GM19351 (cell line): ENCODE measurements at regions not wholly inside any gene's neighbourhood (a gene's known extent, or its start where the extent isn't known, plus 50 kb on each side); places are given as distances from the start of the nearest gene placed in this dataset.

ENCODE experiments used
- ATAC-seq: cut with Tn5 transposase; IDR thresholded peaks from one replicate; pipeline ENCODE4 v1.9.1; 2021; ENCODE audit warnings: mild to moderate bottlenecking, moderate library complexity; ENCODE audit not compliant: unreplicated experiment

DNA sequence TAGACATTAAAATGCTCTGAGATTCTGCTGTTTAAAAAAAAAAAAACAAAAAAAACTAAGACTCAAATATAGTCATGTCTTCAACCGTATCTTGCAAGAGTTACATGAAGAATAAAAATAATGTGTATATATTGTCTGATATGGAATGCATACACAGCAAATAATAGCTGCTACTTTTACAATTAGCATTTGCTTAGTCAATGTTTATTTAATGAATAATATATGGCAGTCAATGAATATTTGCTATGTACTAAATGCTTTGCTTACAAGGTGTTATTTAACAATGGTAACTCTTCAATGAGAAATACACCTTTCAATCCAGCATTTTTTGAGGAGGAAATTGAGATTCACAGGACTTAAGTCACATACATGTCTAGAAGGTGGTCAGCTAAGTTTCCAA is 718.8 kb upstream of the SOX9 start:
- ATAC-seq, result no peak

DNA sequence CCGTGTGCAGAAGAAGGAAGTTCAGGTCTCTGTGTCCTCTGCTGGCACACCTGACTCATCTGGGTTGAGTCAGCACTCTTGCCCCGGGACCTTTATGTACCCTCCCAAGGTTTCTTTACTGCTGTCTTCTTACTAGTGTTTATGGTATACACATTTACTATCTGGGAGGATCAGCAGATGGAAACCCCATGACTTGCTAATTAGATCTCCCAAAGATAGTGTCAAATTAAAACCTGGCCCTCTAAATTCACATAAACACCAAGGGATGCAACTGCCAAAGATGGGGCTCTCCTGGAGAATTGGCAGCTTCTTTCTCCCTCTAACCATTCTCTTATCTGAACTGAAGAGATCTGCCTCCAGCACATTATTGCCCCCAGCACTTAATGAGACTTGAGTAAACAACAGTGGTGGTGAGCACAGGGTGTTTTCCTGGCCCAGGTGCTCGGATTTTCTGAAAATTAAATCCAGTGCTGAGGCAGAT is 718.1 kb upstream of the SOX9 start:
- ATAC-seq, result no peak

DNA sequence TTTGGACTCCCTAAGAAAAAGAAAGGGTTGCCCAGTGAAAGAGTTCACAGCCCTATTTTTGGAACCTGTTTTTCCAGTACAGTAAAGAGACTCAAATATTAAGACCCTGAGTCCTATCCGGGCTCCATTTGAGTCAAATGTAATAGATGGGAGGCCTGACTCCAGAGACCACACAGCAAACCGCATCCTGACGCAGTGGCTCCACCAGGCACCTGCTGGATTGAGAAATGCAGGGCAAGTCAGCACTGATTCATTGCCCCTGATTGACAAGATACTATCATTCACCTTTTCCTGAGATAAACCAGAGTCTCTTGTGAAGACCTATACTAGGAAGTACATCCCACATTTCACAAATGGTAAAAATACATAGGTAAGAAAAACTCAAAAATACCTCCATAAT is 715.7 kb upstream of the SOX9 start:
- ATAC-seq, result no peak

DNA sequence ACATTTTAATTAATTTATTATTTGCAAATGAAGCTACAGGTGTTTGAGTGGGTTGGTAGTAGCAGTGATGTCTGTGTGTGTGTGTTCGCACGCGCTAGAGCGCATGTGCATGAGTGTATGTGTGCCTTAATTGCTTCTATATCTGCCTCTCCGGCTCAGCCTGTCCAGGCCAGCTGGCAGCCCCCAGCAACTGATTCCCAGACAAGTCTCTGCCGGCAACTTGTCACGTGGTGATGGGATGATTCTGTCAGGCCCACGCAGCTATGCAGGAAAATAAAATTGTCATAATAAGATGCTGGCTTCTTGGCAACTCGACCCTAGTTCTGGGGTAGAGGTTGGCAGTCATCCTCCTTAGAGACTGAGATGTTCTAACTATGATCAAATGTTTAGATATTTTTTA is 712.8 kb upstream of the SOX9 start:
- no peak for ATAC-seq

DNA sequence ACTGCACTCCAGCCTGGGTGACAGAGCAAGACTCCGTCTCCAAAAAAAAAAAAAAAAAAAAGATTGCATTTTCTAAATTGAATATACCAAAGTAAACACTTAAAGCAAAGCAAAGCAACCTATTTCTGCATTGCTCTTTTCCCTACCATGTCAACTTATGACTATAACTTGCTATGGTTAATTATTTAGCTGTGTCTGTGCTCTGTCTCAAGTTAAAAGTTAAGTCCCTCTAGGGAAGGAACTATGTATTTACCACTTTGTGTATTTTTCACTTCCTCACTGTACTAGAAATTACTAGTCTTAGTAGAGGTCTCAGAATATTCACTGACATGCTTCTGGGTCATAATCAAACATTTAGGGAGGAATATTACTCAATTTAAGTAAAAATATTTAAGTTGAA is 711.7 kb upstream of the SOX9 start:
- no peak for ATAC-seq

DNA sequence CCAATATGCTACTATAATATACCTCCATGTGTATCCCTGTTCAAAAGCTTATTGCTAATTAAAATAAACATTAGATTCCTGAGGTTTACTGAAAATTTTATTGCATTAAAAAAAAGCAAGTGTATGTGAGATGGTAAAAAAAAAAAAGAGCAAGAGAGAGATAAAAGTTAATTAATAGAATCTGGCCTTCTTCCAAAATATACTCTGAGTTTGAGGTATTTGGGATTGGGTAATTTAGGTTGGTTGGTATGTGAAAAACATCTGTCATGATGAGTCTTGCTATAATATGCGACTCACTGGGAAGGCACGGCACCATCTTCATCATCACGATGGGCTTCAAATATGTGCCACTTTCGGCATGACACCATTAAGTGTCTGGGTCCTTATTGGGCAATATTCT is 711.1 kb upstream of the SOX9 start:
- no peak for ATAC-seq

DNA sequence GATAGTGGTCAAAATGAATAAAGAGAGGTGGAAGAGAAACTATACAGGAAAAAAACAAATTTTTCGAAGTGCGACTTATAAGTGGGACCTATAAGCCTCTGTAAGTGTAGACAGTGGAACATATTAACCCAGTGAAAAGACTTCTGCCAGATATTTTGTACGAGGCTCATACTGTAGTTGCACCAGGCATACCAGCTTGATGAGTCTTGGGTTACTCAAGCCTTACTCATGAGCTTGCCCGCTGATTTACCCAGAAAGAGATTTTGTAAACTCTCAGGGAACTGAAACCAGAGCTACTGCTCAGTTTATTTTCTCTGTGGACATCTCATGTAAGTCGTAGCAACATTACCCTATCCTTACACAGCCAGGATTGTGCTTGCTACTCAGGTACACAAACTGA is 708.0 kb upstream of the SOX9 start:
- no peak for ATAC-seq

DNA sequence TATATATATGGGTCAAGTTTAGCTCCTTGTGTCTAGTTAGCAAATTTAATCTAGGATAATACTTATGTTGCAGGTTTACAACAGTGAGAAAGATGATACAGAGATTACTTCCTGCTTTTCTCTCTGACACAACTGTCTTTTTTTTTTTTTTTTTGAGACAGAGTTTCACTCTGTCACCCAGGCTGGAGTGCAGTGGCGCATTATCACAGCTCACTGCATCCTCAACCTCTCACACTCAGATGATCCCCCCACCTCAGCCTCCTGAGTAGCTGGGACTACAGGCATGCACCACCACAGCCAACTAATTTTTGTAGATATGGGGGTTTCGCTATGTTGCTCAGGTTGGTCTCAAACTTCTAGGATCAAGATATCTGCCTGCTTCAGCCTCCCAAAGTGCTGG is 706.9 kb upstream of the SOX9 start:
- ATAC-seq, result no peak

DNA sequence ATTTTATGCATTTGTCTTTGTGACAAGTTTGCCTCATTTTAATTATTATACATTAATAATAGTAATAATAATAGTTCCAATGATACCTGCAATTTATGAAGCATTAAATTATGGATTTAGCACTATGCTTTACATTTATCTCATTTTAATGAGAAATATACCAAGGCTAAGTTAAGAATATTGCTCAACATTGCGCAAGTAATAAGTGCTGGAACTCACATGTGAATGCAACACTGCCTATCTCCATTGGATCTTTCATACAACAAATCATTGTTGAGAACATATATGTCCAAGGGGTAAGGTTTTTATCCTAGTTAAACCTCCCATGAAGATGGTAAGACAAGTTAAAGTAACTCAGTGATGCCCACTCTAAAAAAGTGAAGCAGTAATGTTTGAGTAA is 703.7 kb upstream of the SOX9 start:
- no peak for ATAC-seq

DNA sequence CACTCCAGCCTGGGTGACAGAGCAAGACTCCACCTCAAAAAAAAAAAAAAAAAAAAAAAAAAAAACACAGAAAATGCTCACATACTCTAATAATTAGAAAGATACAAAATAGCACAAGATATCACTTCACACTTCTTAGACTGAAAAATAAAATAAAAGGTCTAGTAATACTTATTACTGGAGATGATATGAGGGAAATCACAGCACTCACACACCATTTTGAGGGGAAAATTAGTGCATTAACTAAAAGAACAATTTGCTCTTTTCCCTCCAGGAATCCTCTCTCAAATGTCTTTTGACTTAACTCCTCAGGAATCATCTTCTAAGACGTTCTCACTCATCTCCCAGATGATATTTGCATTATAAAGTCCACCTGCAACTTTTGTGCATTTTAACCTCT is 697.9 kb upstream of the SOX9 start:
- no peak for ATAC-seq

DNA sequence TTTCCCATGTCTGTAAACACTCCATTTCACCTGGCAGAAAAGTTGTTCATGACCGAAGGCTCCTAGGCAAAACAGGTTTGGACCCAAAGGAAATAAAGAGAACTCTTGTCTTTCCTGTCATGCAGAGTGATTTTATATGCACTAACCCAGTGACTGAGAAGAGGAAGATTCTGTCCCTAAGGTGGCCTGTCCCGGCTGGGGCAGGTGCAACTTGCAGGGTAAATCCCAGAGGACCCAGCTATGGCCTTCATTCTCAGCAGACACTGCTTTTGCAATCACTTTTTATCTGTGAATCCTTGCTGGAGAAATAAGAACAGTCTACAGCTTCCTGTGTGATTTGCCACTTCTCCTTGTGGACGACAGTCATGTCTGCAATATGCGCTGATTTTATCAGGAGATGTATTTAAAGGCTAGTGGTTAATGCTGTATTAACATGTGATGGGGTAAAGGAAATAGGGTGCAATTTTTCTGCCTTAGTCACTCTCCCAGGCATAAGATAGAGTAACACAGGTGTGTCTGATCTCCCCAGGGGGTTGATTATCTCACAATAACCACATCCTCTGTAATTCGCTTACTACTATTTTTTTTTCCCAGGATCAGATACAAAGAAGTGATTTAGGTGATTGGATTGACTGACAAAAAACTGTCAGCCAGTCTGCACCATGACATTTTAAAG is 696.8 kb upstream of the SOX9 start:
- ATAC-seq, result no peak

DNA sequence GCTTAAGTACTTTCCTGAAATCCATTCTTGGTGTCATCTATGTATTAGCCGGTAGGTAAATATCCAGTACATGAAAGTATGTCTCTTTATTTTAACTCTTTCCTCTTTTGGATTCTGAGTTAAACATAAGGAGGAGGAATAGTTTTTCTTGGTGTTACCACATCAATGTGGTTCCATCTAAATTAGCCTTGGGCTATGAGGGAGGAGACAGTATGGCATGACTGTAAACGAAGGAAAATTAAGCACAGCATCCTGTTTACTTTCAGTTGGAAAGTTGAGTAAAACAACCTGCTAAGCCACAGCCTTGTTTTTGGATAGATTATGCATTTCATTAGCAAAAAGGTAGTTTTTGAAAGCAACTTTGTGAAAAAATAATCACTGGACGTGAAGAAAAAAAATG is 693.0 kb upstream of the SOX9 start:
- no peak for ATAC-seq

DNA sequence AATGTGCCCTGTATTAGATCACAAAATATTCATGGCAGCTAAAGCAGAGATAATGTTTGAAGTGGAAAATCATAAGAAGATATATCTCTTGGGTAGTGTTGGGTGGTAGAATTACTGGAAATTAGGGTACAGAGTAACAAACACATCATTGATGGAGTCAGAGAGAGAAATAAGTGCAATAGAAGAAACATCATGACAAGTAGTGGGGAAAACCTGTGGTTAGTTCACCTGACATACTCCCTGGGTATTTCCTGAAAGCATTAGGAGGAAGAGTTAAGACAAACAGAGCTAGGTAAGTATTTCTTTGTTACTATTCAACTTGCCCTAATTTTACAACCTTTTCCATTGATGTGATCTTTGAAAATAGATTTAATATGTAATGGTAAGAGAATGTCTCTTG is 691.9 kb upstream of the SOX9 start:
- ATAC-seq, result no peak

DNA sequence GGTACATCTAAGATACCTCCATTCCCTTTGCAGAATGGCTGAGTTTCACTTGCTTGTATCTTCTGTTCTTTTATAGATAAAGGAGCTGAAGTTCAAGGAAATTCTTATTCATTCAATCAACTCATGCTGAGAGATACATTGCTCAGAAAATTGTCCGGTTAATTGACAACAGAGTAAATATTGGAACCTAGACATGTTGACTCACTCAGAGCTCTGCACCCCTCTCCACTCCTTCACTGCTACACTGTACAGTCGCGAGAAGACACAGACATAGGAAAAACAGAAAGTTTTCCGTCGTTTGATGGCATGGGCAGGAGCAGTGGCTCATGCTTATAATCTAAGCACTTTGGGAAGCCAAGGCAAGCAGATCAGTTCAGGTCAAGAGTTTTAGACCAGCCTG is 690.5 kb upstream of the SOX9 start:
- no peak for ATAC-seq

DNA sequence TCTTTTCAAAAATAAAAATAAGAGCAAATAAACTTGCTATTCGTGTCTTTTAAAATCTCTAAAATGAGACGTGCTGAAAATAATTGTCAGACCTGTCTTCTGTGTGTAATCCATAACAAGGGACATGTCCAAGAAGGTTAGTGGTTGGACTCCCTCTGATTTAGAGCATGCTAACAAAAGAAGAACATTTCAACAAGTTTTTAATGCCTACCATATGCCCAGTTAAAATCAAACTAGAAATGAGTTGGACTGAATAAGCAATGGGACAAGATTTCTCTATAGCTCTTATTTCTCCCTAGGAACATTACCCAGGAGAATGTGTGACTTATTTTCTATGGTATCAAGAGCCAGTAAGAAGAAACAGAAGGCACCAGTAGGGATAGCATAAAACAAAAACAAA is 689.7 kb upstream of the SOX9 start:
- no peak for ATAC-seq

DNA sequence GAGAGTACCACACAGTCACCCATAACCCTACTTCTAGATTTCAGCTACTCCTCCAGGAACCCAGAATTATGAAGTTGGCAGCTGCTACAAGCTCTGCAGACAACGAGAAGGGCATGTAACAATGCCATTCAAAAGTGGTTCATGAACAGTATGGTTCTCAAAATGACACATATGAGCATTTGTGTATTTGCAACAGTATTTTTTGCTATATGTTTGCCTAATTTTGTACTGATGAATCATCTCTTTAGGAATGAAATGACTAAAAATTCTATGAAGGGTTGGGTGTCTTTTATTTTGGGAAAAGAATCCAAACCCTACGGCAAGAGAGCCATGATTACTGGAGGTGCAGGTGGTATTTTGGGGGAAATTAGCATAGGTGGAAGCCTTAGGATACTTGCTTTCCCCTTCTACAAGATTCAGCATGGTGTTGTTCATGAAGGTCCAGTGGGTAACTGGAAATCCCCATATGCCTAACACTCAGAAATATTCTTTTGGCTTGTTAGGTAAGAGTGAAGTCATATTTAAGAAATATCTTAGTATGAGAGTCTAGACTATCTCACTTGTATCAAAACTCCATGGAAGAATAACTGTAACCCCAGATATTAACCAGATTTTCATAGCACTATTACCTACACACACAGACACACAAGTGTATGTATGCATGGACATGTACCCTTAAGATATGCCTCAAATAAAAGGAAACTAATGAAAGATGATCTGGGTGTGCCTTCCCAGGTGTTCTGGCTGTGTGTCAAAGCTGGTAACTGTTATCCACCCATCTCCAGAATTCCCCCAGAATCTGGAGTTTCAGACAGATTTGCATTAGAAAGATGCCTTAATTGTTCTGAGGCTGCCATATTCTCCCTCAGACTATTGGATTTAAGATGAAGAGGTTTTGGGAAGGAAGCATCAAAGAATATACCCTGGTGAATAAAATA is 688.2 kb upstream of the SOX9 start:
- ATAC-seq, result no peak

DNA sequence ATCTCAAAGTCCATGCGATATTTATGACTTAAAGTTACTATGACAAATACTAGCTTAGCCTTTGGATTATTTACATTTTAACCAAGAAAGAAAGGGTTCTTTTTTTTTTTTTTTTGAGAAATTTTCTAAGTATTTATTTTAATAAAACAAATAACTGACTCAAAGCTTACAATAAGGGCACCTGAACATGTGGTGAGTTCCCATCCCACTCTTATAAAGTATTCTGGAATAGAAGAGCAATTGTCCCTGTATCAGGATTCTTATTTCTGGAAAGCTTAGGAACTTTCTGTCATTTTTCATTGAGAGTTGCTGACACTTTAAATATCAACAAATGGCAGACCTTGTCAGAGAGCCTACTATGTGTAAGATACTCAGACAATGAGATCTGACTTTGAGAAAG is 686.1 kb upstream of the SOX9 start:
- no peak for ATAC-seq

DNA sequence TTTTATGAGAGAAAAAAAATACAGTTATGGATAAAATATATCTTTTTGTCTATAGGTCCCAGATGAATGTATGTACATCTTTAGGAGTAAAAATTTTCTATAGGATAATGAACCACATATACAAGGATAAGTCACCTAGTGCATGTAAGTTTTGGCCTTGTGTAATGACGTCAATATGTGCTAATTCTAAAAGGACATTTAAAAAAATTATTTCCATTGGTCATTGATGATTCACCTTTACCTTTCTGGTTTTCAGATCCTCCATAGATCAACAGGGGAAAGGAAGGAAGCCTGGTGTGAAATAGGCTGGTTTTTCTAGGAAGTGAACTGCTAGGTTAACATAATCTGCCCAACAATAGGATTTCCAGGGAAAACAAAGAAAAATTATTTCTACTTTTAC is 684.3 kb upstream of the SOX9 start:
- ATAC-seq, result no peak

DNA sequence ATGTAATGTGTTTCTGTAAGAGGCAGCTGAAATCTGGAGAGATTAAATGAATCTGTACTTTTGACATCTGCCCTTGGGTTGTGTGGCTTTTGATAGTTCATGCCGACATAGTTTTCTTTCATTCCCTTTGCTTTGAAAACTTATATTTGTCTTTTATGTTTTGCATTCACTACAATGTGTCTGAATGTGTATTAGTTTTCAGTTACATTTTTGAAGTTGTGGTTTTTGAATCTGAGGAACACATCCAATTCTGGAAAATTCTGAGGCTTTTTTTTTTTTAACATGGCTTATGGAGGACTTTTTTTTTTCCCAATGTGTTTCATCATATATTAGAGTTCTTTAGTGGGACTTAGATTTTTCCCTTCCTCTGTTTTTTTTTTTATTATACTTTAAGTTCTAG is 683.7 kb upstream of the SOX9 start:
- ATAC-seq, result no peak

DNA sequence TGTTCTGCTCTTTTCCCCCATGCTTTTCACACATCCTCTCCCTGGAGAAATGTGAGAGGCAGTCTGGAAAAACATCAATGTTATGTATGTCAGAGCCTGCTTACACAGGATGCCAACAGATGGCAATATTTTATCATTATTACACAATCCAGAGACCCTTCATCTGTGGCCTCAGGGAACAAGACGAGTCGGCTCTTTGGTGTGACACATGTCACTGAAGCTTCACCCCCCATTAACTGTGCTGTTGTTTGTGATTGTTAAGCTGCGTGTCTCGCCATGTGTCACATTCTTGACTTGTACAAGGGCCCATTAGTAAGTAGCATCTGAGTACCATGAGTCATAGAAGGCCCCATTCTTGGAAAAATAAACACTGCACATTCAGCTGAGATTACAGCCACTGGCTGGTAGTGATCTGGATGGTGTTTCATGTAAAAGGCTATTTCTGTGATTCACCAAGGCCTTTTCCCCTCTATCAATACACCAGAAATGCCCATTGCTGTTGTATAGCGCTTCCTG is 682.1 kb upstream of the SOX9 start:
- no peak for ATAC-seq

DNA sequence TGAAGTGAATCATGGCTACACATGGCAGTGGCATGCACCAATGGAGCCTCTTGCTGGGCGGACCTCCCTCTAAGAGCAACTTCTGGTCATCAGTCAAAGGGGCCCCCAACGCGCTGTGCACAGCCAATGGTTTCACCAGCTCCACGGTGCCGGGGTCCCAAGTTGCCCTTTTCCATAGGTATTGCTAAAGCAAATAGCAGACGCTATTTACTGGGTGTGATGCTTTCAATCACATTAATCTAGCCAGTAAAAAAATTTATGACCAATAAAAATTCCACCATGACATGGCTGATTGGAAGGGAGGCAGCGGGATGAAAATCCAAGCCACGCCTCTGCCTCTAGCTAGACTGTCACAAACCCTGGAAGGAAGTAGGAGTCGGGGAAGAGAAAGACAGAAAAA is 680.3 kb upstream of the SOX9 start:
- ATAC-seq, result no peak

DNA sequence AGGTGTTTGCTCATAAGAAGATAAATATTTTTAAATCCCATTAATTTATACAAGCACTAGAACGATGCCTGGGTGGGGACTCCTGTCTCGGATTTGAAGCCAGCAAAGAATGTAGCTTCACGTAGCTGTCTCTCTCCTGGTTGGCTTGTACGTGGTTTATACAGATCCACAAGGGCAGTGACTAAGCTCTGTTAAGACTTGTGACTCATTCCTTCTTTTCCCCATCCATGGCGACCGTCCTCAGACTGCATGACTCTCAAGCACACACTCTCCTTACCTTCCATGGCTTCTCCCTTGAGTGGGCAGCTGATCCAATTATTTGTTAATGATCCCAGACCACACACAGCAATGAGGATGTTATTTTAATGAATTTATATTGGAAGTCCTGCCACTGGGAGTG is 679.7 kb upstream of the SOX9 start:
- no peak for ATAC-seq
